ENCODE measurements at regions not wholly inside any gene's neighbourhood (a gene's known extent, or its start where the extent isn't known, plus 50 kb on each side); places are given as distances from the start of the nearest gene placed in this dataset.

- H3K4me1 ChIP-seq (ENCODE audit: control insufficient read depth in 2 of 3, insufficient read depth in 2 of 3, low read depth in 1 of 3, low read length in 3 of 3), result peaks cover 0 to 18% (median 16%) of the 10 kb centered on the region in 3 donors
- DNase-seq (peak in 1 of 5 donors; percentile 26), FAIRE-seq (no peak)
- H3K27me3 ChIP-seq (ENCODE audit: control insufficient read depth, insufficient read depth, low read length), result no peaks in the 10 kb centered on the region
- no peaks in the 10 kb centered on the region for H3K9me3 ChIP-seq (ENCODE audit: control insufficient read depth in 2 of 3, insufficient read depth in 1 of 3, low read length in 3 of 3)
- intact Hi-C loops (cut with DNase I), result no loop called here
- H3K4me3 ChIP-seq (ENCODE audit: low read length in 3 of 3), result no peak overlapping the region
- no peak overlapping the region for H3K27ac ChIP-seq (ENCODE audit: low read depth in 2 of 2, low read length in 2 of 2)
- no peak overlapping the region for H3K9ac ChIP-seq (ENCODE audit: low read length in 3 of 3)
- TF ChIP-seq, protein P1, sequence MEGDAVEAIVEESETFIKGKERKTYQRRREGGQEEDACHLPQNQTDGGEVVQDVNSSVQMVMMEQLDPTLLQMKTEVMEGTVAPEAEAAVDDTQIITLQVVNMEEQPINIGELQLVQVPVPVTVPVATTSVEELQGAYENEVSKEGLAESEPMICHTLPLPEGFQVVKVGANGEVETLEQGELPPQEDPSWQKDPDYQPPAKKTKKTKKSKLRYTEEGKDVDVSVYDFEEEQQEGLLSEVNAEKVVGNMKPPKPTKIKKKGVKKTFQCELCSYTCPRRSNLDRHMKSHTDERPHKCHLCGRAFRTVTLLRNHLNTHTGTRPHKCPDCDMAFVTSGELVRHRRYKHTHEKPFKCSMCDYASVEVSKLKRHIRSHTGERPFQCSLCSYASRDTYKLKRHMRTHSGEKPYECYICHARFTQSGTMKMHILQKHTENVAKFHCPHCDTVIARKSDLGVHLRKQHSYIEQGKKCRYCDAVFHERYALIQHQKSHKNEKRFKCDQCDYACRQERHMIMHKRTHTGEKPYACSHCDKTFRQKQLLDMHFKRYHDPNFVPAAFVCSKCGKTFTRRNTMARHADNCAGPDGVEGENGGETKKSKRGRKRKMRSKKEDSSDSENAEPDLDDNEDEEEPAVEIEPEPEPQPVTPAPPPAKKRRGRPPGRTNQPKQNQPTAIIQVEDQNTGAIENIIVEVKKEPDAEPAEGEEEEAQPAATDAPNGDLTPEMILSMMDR (IDR thresholded peaks at IDR 0.05; ENCODE audit: borderline replicate concordance, extremely low read depth, insufficient read depth), result no peak
- no peaks in the 10 kb centered on the region for H3K36me3 ChIP-seq (ENCODE audit: control insufficient read depth in 2 of 3, insufficient read depth in 3 of 3, low read length in 3 of 3)
Observed at GRCh38 chr6:33901822-33902456, 98.1 kb upstream of the MLN start.

GRCh38 chr6:33898771-33899170 is 95.0 kb upstream of the MLN start:
- no peak overlapping the region for H3K9ac ChIP-seq (ENCODE audit: low read length in 3 of 3)
- peaks cover 0 to 11% (median 7%) of the 10 kb centered on the region in 3 donors for H3K4me1 ChIP-seq (ENCODE audit: control insufficient read depth in 2 of 3, insufficient read depth in 2 of 3, low read depth in 1 of 3, low read length in 3 of 3)
- no peak overlapping the region for H3K27ac ChIP-seq (ENCODE audit: low read depth in 2 of 2, low read length in 2 of 2)
- intact Hi-C loops (cut with DNase I), result no loop called here
- no peaks in the 10 kb centered on the region for H3K36me3 ChIP-seq (ENCODE audit: control insufficient read depth in 2 of 3, insufficient read depth in 3 of 3, low read length in 3 of 3)
- no peak overlapping the region for H3K4me3 ChIP-seq (ENCODE audit: low read length in 3 of 3)
- DNase-seq, result peak in 1 of 5 donors; percentile 13
- no peak for FAIRE-seq
- TF ChIP-seq, protein P1 (IDR thresholded peaks at IDR 0.05; ENCODE audit: borderline replicate concordance, extremely low read depth, insufficient read depth), result no peak
- H3K9me3 ChIP-seq (ENCODE audit: control insufficient read depth in 2 of 3, insufficient read depth in 1 of 3, low read length in 3 of 3), result no peaks in the 10 kb centered on the region
- H3K27me3 ChIP-seq (ENCODE audit: control insufficient read depth, insufficient read depth, low read length), result no peaks in the 10 kb centered on the region

DNA sequence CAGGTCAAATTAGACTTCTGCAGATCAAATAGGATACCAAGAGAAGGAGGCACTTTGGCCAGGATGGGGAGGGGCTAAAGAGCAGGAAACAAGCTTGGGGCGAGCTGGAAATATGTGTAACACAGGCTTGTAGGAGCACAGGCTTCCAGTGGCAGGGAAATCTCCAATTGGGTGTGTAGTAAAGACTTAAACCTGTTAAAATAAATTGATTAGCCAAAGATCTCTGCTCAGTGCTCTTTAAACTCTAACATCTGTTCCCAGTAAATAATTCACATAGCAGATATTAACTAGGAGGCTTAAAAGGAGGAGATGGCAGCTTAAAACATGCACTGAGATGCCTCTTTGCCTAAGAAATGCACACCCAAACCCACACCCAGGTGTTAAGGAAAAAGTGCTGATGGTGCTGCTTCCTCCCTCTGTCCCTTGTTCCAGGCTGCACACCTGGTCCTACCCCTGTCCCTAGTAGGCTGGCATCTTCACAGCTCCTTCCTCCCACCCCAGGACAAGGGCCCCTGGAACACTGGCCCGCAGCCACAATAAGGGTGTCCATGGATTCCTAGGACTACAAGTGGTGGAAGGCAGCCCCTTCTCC is 93.5 kb upstream of the MLN start:
- Histone ChIP-seq H3K9me3 (ENCODE audit: control insufficient read depth in 2 of 3, insufficient read depth in 1 of 3, low read length in 3 of 3) (no peaks in the 10 kb centered on the region), H3K36me3 (ENCODE audit: control insufficient read depth in 2 of 3, insufficient read depth in 3 of 3, low read length in 3 of 3) (no peaks in the 10 kb centered on the region), H3K9ac (ENCODE audit: low read length in 3 of 3) (no peak overlapping the region), H3K27me3 (ENCODE audit: control insufficient read depth, insufficient read depth, low read length) (no peaks in the 10 kb centered on the region), H3K27ac (ENCODE audit: low read depth in 2 of 2, low read length in 2 of 2) (no peak overlapping the region), H3K4me3 (ENCODE audit: low read length in 3 of 3) (no peak overlapping the region), H3K4me1 (ENCODE audit: control insufficient read depth in 2 of 3, insufficient read depth in 2 of 3, low read depth in 1 of 3, low read length in 3 of 3) (peaks cover 0 to 11% (median 7%) of the 10 kb centered on the region in 3 donors)
- FAIRE-seq (no peak), DNase-seq (peak in 1 of 5 donors; percentile 35)
- intact Hi-C loops (cut with DNase I), result no loop called here
- TF ChIP-seq, protein P1 (IDR thresholded peaks at IDR 0.05; ENCODE audit: borderline replicate concordance, extremely low read depth, insufficient read depth), result no peak

Data from kidney (tissue), 13 donors.